ENCODE measurements at regions not wholly inside any gene's neighbourhood (a gene's known extent, or its start where the extent isn't known, plus 50 kb on each side); places are given as distances from the start of the nearest gene placed in this dataset.

DNA sequence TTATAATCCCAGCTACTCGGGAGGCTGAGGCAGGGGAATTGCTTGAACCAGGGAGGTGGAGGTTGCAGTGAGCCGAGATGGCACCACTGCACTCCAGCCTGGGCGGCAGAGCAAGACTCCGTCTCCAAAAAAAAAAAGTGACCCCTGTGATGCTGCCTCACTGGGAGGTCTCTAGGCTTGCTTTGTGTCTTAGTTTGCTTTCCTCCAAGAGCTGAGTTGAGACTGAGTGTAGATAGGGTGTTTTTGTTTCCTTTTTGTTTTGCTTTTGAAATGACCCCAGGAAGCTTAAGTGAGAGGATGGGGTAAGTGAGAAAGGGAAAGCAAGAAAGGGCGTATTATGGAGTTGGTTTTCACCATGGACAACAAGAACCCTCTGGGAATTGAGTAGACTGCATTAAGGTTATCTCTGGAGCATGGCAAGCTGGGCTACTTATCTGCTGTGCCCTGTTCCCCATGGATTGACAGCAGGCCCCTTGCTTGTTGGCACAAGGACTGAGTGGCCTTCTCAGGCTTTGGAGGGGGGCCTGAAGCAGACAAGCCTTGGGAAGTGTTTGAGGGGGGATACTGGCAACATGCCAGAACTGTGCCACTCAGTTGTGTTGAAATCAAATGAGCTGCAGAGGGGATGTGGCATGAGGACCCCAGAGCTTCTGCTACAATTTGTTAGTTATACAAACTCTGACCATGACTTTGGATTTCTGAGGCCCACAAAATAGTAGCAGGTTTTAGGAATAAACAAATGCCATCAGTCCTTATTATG, 300.6 kb upstream of the C11orf87 start:
- H3K79me2 ChIP-seq (ENCODE audit: control insufficient read depth in 1 of 2, insufficient read depth in 2 of 2, low read length in 2 of 2), result no peaks in the 10 kb centered on the region
- no peak overlapping the region for H4K91ac ChIP-seq (replicated peaks; ENCODE audit: insufficient read length, low read length)
- WGBS, 2 experiments (ENCODE audit: extremely low coverage in 1 of 2, insufficient coverage in 1 of 2, insufficient read length in 1 of 2, insufficient replicate concordance in 2 of 2, low coverage in 1 of 2, low lambda C conversion rate in 2 of 2, missing lambda C conversion rate in 1 of 2), result 84% methylated on average over 4 of the region's 5 CpGs; no CpG with 5 or more reads in 1 of the 2 experiments
- no peaks in the 10 kb centered on the region for H3K9me3 ChIP-seq (ENCODE audit: insufficient read depth in 2 of 2, low read depth in 1 of 2, low read length in 1 of 2)
- no peak overlapping the region for H3K23ac ChIP-seq (ENCODE audit: insufficient read length)
- no peak overlapping the region for H3K27ac ChIP-seq (ENCODE audit: low read depth, low read length)
- H3K4me3 ChIP-seq (ENCODE audit: extremely low read depth in 1 of 4, insufficient read depth in 2 of 4, low read depth in 3 of 4, low read length in 4 of 4), result no peak overlapping the region
- H3K18ac ChIP-seq (ENCODE audit: extremely low read depth, low read length), result no peak overlapping the region; the same call in 1 of the 2 replicates
- no peak overlapping the region for H4K8ac ChIP-seq (ENCODE audit: extremely low read depth, insufficient read depth, low read length)
- H4K5ac ChIP-seq (ENCODE audit: insufficient read length, low read depth, low read length), result no peak overlapping the region
- H2BK15ac ChIP-seq (ENCODE audit: low read length), result no peak overlapping the region
- CTCF ChIA-PET (ENCODE audit: partially characterized antibody), result interaction anchor here (0.6 to 1.4 kb wide), 4 partner anchors 16 to 333 kb away, joined by 3 to 4 read pairs (median 3); no protein-coding TSS in a partner anchor
- H2BK5ac ChIP-seq (ENCODE audit: low read depth, low read length), result no peak overlapping the region; the same call in 1 of the 2 replicates
- no peak overlapping the region; a peak in 1 of 4 replicates for H3K4me2 ChIP-seq (ENCODE audit: insufficient read depth in 1 of 2, low read depth in 2 of 2, low read length in 2 of 2)
- no peak overlapping the region for H3K56ac ChIP-seq (replicated peaks; ENCODE audit: insufficient read length, low read depth, low read length)
- no peaks in the 10 kb centered on the region for H4K20me1 ChIP-seq (replicated peaks in 1 of 2; ENCODE audit: control insufficient read depth in 1 of 2, insufficient read depth in 2 of 2, low read length in 2 of 2)
- H2BK12ac ChIP-seq (ENCODE audit: low read depth, low read length), result no peak overlapping the region; the same call in 1 of the 2 replicates
- H3K27me3 ChIP-seq (replicated peaks in 1 of 4; ENCODE audit: control insufficient read depth in 3 of 4, extremely low read depth in 1 of 4, insufficient read depth in 3 of 4, low read length in 3 of 4), result no peaks in the 10 kb centered on the region
- DNase-seq (ENCODE audit: low read depth in 1 of 2, low spot score in 2 of 2) (no peak), FAIRE-seq (no peak)
- no peak overlapping the region for H2BK120ac ChIP-seq (replicated peaks; ENCODE audit: low read depth, low read length)
- H3K4me1 ChIP-seq (replicated peaks in 1 of 4; ENCODE audit: control insufficient read depth in 3 of 4, insufficient read depth in 4 of 4, low read length in 3 of 4), result peaks cover 0 to 17% (median 13%) of the 10 kb centered on the region in 4 experiments; a peak in 4 of 7 replicates
- H3K79me1 ChIP-seq (ENCODE audit: low read depth, low read length), result no peaks in the 10 kb centered on the region
- H3K4ac ChIP-seq (replicated peaks; ENCODE audit: insufficient read length, low read depth, low read length), result no peak overlapping the region
- H3K9ac ChIP-seq (replicated peaks in 1 of 4; ENCODE audit: extremely low read depth in 1 of 4, low read depth in 3 of 4, low read length in 3 of 4), result no peak overlapping the region
- POLR2A ChIA-PET (ENCODE audit: partially characterized antibody), result interaction anchor here (0.7 to 1.6 kb wide), 2 partner anchors 15 to 643 kb away, joined by 3 to 4 read pairs; no protein-coding TSS in a partner anchor
- H2AK5ac ChIP-seq (ENCODE audit: low read depth, low read length), result no peak overlapping the region
- no peaks in the 10 kb centered on the region for H3K36me3 ChIP-seq (ENCODE audit: control insufficient read depth in 2 of 4, insufficient read depth in 4 of 4, low read length in 3 of 4)
- no peak overlapping the region for H3K14ac ChIP-seq (ENCODE audit: insufficient read length)
- H3K23me2 ChIP-seq (ENCODE audit: low read depth, low read length), result no peaks in the 10 kb centered on the region
- 0 out of 2 replicates have a peak overlapping the region, but pooled peaks have one; percentile 53 for H2AFZ ChIP-seq (ENCODE audit: low read length)
- H2BK20ac ChIP-seq (ENCODE audit: low read length), result no peak overlapping the region
